ENCODE measurements at regions not wholly inside any gene's neighbourhood (a gene's known extent, or its start where the extent isn't known, plus 50 kb on each side); places are given as distances from the start of the nearest gene placed in this dataset.

- TF ChIP-seq CTCF (IDR thresholded peaks at IDR 0.05), result no peak
- TF ChIP-seq POLR2A (IDR thresholded peaks at IDR 0.05), result no peak
These were observed 331.0 kb downstream of the CDH2 start for GRCh38 chr18:27845897-27846296.

Data from lower leg skin (tissue), 3 donors.